GM12878 (cell line): ENCODE measurements at regions not wholly inside any gene's neighbourhood (a gene's known extent, or its start where the extent isn't known, plus 50 kb on each side); places are given as distances from the start of the nearest gene placed in this dataset.

Source experiments
- CREB1 ChIP-seq: IDR thresholded peaks from 2 replicates; pipeline ENCODE4 v1.6.1; 2012; ENCODE audit warnings: low read depth, mild to moderate bottlenecking, inconsistent platforms
- CTCF ChIP-seq, 3 experiments: IDR thresholded peaks in 2 of 3; conservative IDR thresholded peaks in 1 of 3; 2 replicates each; pipeline ENCODE4 v1.5.1; 2011; ENCODE audit warnings: low read depth in 3 of 3, low read length in 3 of 3, mild to moderate bottlenecking in 3 of 3, control low read depth in 2 of 3, moderate library complexity in 2 of 3, inconsistent platforms in 1 of 3, mixed read lengths in 1 of 3; ENCODE audit not compliant: control insufficient read depth in 2 of 3, insufficient read depth in 1 of 3; ENCODE audit errors: extremely low read depth in 1 of 3
- EED ChIP-seq: sonication (generic); IDR thresholded peaks from 2 replicates; pipeline ENCODE4 v1.6.1; 2016; ENCODE audit warnings: antibody characterized with exemption, low read depth
- EP300 ChIP-seq, 2 experiments: fragments of 150-350 bp in 1 of 2; IDR thresholded peaks; 2 replicates each; pipeline ENCODE4 v1.6.1; 2011 to 2012; ENCODE audit warnings: low read depth in 2 of 2, low read length in 2 of 2, borderline replicate concordance in 1 of 2, improper control_type of control experiment in 1 of 2, inconsistent platforms in 1 of 2; ENCODE audit not compliant: control insufficient read depth in 1 of 2
- EZH2 ChIP-seq: IDR thresholded peaks from 2 replicates; pipeline ENCODE4 v1.6.1; 2012; ENCODE audit warnings: low read depth, mild to moderate bottlenecking, control low read depth, inconsistent platforms, low read length, borderline replicate concordance; ENCODE audit not compliant: control insufficient read depth
- JUNB ChIP-seq: IDR thresholded peaks from 2 replicates; pipeline ENCODE4 v1.6.1; 2016; ENCODE audit warnings: antibody characterized with exemption, mild to moderate bottlenecking
- NFYA ChIP-seq: IDR thresholded peaks from 2 replicates; pipeline ENCODE4 v1.6.1; 2011; ENCODE audit warnings: low read depth, mild to moderate bottlenecking, low read length, improper control_type of control experiment, borderline replicate concordance
- NRF1 ChIP-seq: conservative IDR thresholded peaks from 2 replicates; pipeline ENCODE4 v1.6.1; 2011; ENCODE audit warnings: mild to moderate bottlenecking, low read depth, low read length, improper control_type of control experiment
- SIN3A ChIP-seq: IDR thresholded peaks from 2 replicates; pipeline ENCODE4 v1.6.1; 2012; ENCODE audit warnings: low read depth, low read length, improper control_type of control experiment
- SP1 ChIP-seq: IDR thresholded peaks from one replicate; pipeline ENCODE4 v1.6.1; 2011; ENCODE audit warnings: low read depth, low read length
- TCF7 ChIP-seq: IDR thresholded peaks from 2 replicates; pipeline ENCODE4 v1.6.1; 2014; ENCODE audit warnings: antibody characterized with exemption, borderline replicate concordance
- TF ChIP-seq, protein P1 (sequence below): IDR thresholded peaks from 2 replicates; pipeline ENCODE4 v1.6.1; 2012; ENCODE audit warnings: low read depth, low read length, improper control_type of control experiment

DNA sequence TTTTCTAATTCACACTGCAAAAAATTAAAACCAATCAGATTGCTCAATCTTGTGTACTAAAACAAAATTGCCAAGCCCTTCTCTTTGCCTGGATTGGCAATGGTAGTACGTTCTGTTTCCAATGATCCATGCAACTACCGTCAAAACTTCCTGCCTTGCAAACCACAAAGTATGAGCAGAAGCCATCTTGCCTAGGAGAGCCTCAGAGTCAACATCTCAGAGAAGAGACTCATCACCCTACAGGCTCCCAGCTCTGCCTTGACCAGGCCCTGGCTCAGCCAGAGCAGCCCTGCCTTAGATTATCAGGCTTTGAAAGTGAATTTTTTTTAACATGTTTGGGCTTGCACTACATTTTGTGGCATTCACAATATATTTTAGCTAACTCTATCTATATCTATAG, 574.1 kb downstream of the SATB2 start:
- TF ChIP-seq JUNB (no peak), EZH2 (no peak), SIN3A (no peak), EP300 (IDR thresholded peaks at IDR 0.05; ENCODE audit: borderline replicate concordance in 1 of 2, control insufficient read depth in 1 of 2, low read depth in 2 of 2, low read length in 2 of 2) (no peak), NFYA (no peak), CREB1 (no peak), CTCF (IDR thresholded peaks at IDR 0.05 in 2 of 3, conservative IDR thresholded peaks at IDR 0.05 in 1 of 3; ENCODE audit: control insufficient read depth in 2 of 3, extremely low read depth in 1 of 3, insufficient read depth in 1 of 3, low read depth in 3 of 3, low read length in 3 of 3) (no peak), EED (no peak), SP1 (no peak), NRF1 (no peak), TCF7 (no peak)
- TF ChIP-seq, protein P1, sequence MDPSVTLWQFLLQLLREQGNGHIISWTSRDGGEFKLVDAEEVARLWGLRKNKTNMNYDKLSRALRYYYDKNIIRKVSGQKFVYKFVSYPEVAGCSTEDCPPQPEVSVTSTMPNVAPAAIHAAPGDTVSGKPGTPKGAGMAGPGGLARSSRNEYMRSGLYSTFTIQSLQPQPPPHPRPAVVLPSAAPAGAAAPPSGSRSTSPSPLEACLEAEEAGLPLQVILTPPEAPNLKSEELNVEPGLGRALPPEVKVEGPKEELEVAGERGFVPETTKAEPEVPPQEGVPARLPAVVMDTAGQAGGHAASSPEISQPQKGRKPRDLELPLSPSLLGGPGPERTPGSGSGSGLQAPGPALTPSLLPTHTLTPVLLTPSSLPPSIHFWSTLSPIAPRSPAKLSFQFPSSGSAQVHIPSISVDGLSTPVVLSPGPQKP, result no peak
